IPS-20b (cell line): ENCODE measurements at regions not wholly inside any gene's neighbourhood (a gene's known extent, or its start where the extent isn't known, plus 50 kb on each side); places are given as distances from the start of the nearest gene placed in this dataset.

Experiments used
- H3K27ac ChIP-seq: one replicate; pipeline ENCODE4 v1.5.1; 2013; ENCODE audit warnings: low read length
- H3K27me3 ChIP-seq: 2 replicates; pipeline ENCODE4 v1.6.1; 2013; ENCODE audit warnings: mild to moderate bottlenecking, low read length, inconsistent platforms; ENCODE audit not compliant: insufficient read depth
- H3K36me3 ChIP-seq: 2 replicates; pipeline ENCODE4 v1.6.1; 2013; ENCODE audit warnings: low read depth, mild to moderate bottlenecking, inconsistent platforms, low read length, moderate library complexity; ENCODE audit not compliant: insufficient read depth
- H3K4me1 ChIP-seq: 2 replicates; pipeline ENCODE4 v1.6.1; 2013; ENCODE audit warnings: mild to moderate bottlenecking, control low read depth, inconsistent platforms, low read length, moderate library complexity; ENCODE audit not compliant: insufficient read depth
- H3K4me3 ChIP-seq: 2 replicates; pipeline ENCODE4 v1.5.1; 2013; ENCODE audit warnings: mild to moderate bottlenecking, low read length, inconsistent platforms
- H3K9ac ChIP-seq: 2 replicates; pipeline ENCODE4 v1.6.1; 2013; ENCODE audit warnings: low read depth, mild to moderate bottlenecking, inconsistent platforms, low read length, moderate library complexity
- H3K9me3 ChIP-seq: 2 replicates; pipeline ENCODE4 v1.6.1; 2013; ENCODE audit warnings: mild to moderate bottlenecking, low read depth, low read length, inconsistent platforms; ENCODE audit not compliant: insufficient read depth

GRCh38 chr20:2203436-2203835 lies 92.4 kb upstream of the TGM3 start:
- Histone ChIP-seq H3K27ac (no peak overlapping the region), H3K4me3 (no peak overlapping the region), H3K27me3 (peaks cover 18% of the 10 kb centered on the region), H3K36me3 (no peaks in the 10 kb centered on the region), H3K4me1 (no peaks in the 10 kb centered on the region), H3K9me3 (no peaks in the 10 kb centered on the region), H3K9ac (no peak overlapping the region)

GRCh38 chr20:2204021-2204420 lies 91.8 kb upstream of the TGM3 start:
- Histone ChIP-seq H3K27ac (no peak overlapping the region), H3K27me3 (peaks cover 24% of the 10 kb centered on the region), H3K9me3 (no peaks in the 10 kb centered on the region), H3K4me3 (no peak overlapping the region), H3K9ac (no peak overlapping the region), H3K36me3 (no peaks in the 10 kb centered on the region), H3K4me1 (no peaks in the 10 kb centered on the region)

GRCh38 chr20:2206957-2207769 lies 88.6 kb upstream of the TGM3 start:
- Histone ChIP-seq H3K4me3 (peak overlapping the region; percentile 63), H3K9me3 (no peaks in the 10 kb centered on the region), H3K36me3 (no peaks in the 10 kb centered on the region), H3K27ac (no peak overlapping the region), H3K9ac (peak overlapping the region; percentile 65; the same call in 1 of the 2 replicates), H3K27me3 (peaks cover 25% of the 10 kb centered on the region), H3K4me1 (no peaks in the 10 kb centered on the region)

GRCh38 chr20:2207770-2208097 lies 88.1 kb upstream of the TGM3 start:
- peaks cover 25% of the 10 kb centered on the region for H3K27me3 ChIP-seq
- peak overlapping the region; percentile 63; the same call in 1 of the 2 replicates for H3K4me3 ChIP-seq
- H3K9ac ChIP-seq = peak overlapping the region; percentile 65; the same call in 1 of the 2 replicates
- H3K36me3 ChIP-seq = no peaks in the 10 kb centered on the region
- no peaks in the 10 kb centered on the region for H3K9me3 ChIP-seq
- H3K4me1 ChIP-seq = no peaks in the 10 kb centered on the region
- no peak overlapping the region for H3K27ac ChIP-seq

- H3K4me3 ChIP-seq = no peak overlapping the region
- H3K9ac ChIP-seq = no peak overlapping the region
- H3K36me3 ChIP-seq = no peaks in the 10 kb centered on the region
Observed at GRCh38 chr20:2208897-2209296, 86.9 kb upstream of the TGM3 start.

GRCh38 chr20:2210646-2211552 lies 84.9 kb upstream of the TGM3 start:
- Histone ChIP-seq H3K9me3 (no peaks in the 10 kb centered on the region), H3K9ac (no peak overlapping the region), H3K27me3 (peaks cover 25% of the 10 kb centered on the region), H3K27ac (no peak overlapping the region), H3K36me3 (no peaks in the 10 kb centered on the region), H3K4me3 (no peak overlapping the region), H3K4me1 (no peaks in the 10 kb centered on the region)

More at GRCh38 chr20:2208897-2209296, 86.9 kb upstream of the TGM3 start:
- Histone ChIP-seq H3K4me1 (no peaks in the 10 kb centered on the region), H3K27me3 (peaks cover 25% of the 10 kb centered on the region), H3K9me3 (no peaks in the 10 kb centered on the region), H3K27ac (no peak overlapping the region)

GRCh38 chr20:2212456-2213015 lies 83.3 kb upstream of the TGM3 start:
- H3K4me1 ChIP-seq = no peaks in the 10 kb centered on the region
- peaks cover 16% of the 10 kb centered on the region for H3K27me3 ChIP-seq
- no peak overlapping the region for H3K9ac ChIP-seq
- no peak overlapping the region for H3K4me3 ChIP-seq
- H3K27ac ChIP-seq = no peak overlapping the region
- H3K9me3 ChIP-seq = no peaks in the 10 kb centered on the region
- no peaks in the 10 kb centered on the region for H3K36me3 ChIP-seq

- Histone ChIP-seq H3K27me3 (peaks cover 8% of the 10 kb centered on the region), H3K4me3 (no peak overlapping the region), H3K4me1 (no peaks in the 10 kb centered on the region), H3K9me3 (no peaks in the 10 kb centered on the region), H3K36me3 (no peaks in the 10 kb centered on the region), H3K27ac (no peak overlapping the region), H3K9ac (no peak overlapping the region)
Observed at GRCh38 chr20:2213401-2213800, 82.4 kb upstream of the TGM3 start.

- Histone ChIP-seq H3K4me1 (no peaks in the 10 kb centered on the region), H3K36me3 (no peaks in the 10 kb centered on the region), H3K9me3 (peaks cover 3% of the 10 kb centered on the region; the same call in 1 of the 2 replicates), H3K4me3 (no peak overlapping the region), H3K27me3 (no peaks in the 10 kb centered on the region), H3K9ac (no peak overlapping the region), H3K27ac (no peak overlapping the region)
Observed at GRCh38 chr20:2217857-2218539, 77.8 kb upstream of the TGM3 start.

GRCh38 chr20:2219481-2220006 lies 76.3 kb upstream of the TGM3 start:
- Histone ChIP-seq H3K9me3 (peaks cover 3% of the 10 kb centered on the region; the same call in 1 of the 2 replicates), H3K27ac (no peak overlapping the region), H3K27me3 (no peaks in the 10 kb centered on the region), H3K9ac (no peak overlapping the region), H3K4me1 (no peaks in the 10 kb centered on the region), H3K36me3 (no peaks in the 10 kb centered on the region), H3K4me3 (no peak overlapping the region)

- H3K27me3 ChIP-seq = no peaks in the 10 kb centered on the region
- H3K27ac ChIP-seq = no peak overlapping the region
- H3K36me3 ChIP-seq = no peaks in the 10 kb centered on the region
- no peaks in the 10 kb centered on the region for H3K4me1 ChIP-seq
- H3K9ac ChIP-seq = no peak overlapping the region
- no peak overlapping the region for H3K4me3 ChIP-seq
- H3K9me3 ChIP-seq = peaks cover 3% of the 10 kb centered on the region; the same call in 1 of the 2 replicates
Observed at GRCh38 chr20:2220298-2220697, 75.5 kb upstream of the TGM3 start.
